GM12892 (cell line): ENCODE measurements at regions not wholly inside any gene's neighbourhood (a gene's known extent, or its start where the extent isn't known, plus 50 kb on each side); places are given as distances from the start of the nearest gene placed in this dataset.

Source experiments
- POLR2AphosphoS5 ChIP-seq: IDR thresholded peaks from 2 replicates; pipeline ENCODE4 v1.6.1; 2011; ENCODE audit warnings: low read depth, low read length, control low read depth
- TAF1 ChIP-seq: IDR thresholded peaks from 2 replicates; pipeline ENCODE4 v1.6.1; 2011; ENCODE audit warnings: low read depth, mild to moderate bottlenecking, control low read depth, low read length, borderline replicate concordance

GRCh38 chr4:20395160-20395773 lies 143.6 kb downstream of the SLIT2 start:
- no peak for TF ChIP-seq POLR2AphosphoS5
- no peak for TF ChIP-seq TAF1
